CD4-positive, alpha-beta T cell treated with Interleukin-1 beta for 1 hour (primary cell): ENCODE measurements at regions not wholly inside any gene's neighbourhood (a gene's known extent, or its start where the extent isn't known, plus 50 kb on each side); places are given as distances from the start of the nearest gene placed in this dataset.
"Not testable (repeated sequence)": the region's sequence is repeated elsewhere in the genome, so short reads cannot be mapped to it uniquely, and the experiment has no call there.

Experiments used
- DNase-seq, 2 donors: peaks; one replicate each; pipeline ENCODE4 v3.0.0-alpha.2; 2020 to 2022

DNA sequence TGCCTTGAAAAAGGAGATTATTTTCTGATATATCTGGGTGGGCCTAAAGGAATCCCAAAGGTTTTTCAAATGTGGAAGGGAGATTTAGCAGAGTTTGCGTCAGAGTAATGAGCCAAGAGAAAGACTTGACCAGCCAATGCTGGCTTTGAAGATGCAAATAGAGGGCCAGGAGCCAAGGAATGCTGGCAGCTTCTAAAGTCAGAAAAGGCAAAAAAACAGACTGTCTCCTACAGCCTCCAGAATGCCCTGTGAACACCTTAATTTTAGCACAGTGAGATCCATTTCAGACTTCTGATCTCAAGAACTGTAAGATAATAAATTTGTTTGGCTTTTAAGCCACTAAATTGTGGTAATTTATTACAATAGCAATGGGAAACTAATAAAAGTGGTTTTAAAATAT is 122.6 kb upstream of the FREM1 start:
- DNase-seq = no peak

DNA sequence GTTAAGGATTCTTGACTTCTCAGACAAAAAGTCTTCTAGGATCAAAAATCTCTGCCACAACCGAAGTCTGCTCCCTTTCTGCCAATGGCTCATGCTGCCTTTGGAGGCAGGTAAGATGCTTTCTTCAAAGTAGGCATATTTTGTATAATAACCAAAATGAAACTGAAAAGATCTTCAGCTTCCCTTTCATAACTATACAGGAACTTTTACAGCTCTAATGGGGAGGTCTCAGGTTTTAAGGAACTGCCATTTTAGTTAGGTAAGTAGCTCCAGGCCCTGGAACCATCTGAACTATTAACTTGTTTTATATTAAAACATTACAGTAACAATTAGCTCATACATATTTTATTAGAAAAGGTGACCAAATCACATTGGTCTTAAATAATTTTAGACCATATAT is 110.9 kb upstream of the FREM1 start:
- no peak for DNase-seq

DNA sequence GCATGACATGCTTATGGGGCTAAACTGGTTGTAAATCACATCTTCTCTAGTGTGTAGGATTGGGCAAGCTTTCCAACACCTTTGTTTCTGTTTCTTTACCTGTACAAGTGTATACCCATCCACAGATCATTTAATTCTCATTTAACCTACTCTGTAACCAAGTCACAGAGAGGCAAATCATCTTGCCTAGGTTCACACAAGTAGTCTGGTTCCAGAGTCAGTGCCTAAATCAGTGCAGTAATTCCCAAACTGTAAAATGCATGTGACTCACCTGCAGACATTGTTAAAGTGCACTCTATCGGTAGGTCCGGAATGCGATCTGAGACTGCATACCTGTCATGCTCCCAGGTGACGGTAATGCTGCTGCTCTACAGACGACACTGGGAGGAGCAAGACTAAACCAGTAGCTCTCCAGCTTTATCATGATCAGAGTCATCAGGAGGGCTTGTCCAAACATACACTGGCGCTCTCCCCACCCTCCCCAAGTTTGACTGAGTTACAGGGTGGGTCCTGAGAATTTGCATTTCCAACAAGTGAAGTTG is 107.9 kb upstream of the FREM1 start:
- DNase-seq = no peak

DNA sequence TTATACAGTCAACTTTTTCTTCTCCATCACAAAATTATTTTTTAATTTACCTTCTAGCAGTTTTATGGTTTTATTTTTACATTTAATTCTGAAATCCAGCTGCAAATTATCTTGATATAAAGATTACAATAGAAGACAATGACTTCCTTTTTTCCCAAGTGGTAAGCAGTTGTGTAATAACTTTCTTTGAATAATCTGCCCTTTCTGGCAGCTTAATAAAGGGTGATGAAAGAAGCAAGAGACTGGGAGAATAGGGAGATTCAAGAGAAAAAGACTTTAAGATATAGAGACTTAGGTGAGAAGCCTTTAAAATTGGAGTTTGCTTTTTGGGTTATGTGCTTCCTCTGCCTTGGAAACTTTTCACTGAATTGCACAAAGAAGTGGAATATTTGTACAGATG is 100.4 kb upstream of the FREM1 start:
- DNase-seq = no peak

DNA sequence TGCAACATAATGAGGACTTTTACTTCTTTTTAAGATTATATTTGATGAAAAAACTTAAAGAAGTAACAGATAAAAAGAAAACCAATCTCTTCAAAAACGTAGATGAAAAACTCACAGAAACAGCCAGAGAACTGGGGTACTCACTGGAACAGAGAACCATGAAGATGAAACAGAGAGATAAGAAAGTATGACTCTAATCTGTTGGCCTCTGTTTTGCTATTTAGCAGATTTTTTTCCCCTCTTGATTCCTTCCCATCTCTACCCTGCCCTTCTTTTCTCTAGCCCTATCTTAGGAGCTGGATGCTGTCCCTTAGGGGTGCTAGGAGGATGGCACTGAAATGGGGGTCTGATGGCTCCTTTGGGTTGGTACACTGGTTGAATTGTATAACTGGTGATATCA is 97.5 kb upstream of the FREM1 start:
- DNase-seq = no peak

DNA sequence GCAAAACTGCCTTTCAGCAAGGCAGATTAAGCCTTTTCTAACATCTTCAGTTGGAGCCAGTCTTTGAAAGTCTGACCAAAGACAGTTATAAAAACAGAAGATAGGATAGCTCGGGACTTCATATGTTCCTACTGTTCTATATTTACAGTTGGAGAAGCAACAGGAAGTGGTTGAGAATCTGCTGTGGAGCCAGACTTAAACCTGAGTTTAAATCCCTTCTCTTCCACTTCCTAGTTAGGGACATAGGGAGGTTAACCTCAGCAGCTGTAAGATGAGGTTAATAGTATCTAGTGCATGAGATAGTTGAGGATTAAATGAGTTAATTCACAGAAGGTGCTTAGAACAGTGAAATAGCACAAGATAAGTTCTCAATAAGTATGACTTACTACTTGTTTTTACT is 84.5 kb upstream of the FREM1 start:
- no peak for DNase-seq

DNA sequence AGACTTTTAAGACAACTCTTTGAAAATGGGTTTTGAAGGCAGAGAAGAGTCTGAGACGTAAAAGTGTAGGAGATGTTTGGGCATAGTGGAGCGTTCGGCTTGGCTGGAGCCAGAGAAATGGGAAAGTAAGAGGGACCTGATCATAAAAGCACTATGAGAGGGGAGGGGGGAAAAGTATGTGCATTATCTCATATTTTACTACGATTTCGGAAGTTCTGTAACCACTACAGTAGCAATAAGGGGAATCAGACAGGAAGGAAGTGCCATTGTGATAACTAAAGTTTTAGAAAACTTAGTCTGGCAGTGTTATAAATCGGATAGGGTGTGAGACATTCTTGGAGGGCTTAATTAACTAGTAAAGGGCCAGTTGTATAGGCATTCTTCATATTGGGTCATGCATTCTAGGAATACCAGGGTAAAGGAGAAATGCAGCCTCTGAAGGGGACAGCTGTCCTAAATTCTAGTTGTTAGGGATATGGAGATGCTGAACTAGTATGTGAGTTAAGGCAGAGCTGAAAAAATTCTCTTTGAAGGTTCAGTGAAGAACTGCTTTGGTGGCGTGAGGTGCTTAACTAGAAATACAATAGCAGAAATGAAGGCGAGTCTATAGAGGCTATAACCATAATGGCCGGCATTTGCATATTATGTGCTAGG is 83.8 kb upstream of the FREM1 start:
- DNase-seq = peak in 1 of 2 donors; percentile 34

DNA sequence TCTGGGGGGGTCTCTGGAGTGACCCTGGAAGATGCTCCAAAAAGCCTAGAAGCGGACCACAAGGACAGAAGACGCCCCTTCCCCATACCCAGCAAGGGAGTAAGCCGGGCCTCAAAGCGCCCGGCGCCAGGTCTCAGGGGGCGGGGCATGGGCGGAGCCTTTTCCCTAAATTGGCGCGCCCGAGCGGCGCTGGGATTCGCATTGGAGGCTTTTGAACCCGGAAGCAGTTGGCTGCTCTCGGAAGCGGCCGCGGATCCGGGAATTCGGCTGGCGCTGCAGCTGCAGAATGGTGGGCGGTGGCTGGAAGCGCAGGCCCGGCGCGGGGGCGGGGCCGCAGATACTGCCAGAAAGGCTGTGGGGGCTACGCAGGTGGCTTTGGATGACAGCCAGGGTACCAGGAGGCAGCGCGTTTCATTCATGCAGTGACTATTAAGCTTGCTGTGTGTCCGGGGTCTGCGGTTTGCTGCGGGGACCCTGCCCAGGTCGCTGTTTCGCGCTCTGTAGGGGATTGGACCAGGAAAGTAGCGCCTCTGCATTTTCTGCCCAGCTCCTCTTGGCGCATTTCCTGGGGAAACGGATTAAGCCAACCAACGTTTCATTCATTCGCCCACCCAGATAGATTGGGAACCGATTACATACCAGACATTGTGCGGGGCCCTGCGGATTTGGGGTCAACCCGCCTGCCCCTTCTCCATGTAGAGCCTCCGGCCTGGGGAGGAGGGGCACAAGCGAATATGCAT is 83.0 kb upstream of the FREM1 start:
- DNase-seq = peak; percentile 23 to 44

DNA sequence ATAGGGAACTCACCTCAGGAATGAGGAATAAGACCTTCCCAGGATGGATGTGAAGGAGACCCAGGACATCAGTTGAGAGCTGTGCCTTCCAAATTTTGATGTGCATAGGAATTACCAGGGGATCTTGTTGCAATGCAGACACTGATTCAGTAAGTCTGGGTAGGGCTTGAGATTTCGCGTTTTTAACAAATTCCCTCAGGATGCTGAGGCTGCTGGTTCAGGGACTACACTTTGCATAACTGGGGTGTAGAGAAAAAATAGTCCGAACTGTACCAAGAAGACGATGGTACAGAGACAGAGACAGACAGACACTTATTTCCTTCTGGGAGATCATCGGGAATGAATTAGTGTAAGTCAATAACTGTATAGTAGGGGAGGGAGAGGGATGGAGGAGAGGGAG is 82.3 kb upstream of the FREM1 start:
- DNase-seq = no peak

DNA sequence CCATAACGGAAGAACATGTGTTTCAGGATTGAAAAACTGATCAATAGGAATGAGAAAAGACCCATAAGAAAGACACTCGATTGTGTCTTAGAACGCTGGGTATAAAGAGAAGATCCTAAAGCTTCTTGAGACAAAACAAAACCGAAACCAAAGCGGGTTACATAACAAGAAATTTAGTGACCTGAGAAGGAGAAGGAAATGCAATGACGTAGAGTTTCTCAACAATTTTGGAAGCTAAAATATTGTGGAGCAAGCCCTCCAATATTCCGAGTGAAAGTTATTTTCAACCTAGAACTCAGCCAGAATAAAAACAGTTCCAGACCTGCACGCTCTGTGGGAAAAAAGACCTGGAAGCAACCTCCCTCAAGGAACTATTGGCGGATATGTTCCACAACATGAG is 81.9 kb upstream of the FREM1 start:
- peak in 1 of 2 donors; percentile 60 for DNase-seq

DNA sequence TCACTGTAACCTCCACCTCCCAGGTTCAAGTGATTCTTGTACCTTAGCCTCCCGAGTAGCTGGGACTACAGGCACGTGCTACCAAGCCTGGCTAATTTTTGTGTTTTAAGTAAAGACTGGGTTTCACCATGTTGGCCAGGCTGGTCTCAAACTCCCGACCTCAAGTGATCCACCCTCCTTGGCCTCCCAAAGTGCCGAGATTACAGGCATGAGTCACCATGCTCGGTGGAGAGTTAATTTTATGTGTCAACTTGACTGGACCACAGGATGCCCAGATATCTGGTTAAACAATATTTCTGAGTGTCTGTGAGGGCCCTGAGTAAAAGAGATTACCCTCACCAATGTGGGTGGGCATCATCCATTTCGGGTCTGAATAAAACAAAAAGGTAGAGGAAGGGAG is 80.4 kb upstream of the FREM1 start:
- not testable (repeated sequence) for DNase-seq

DNA sequence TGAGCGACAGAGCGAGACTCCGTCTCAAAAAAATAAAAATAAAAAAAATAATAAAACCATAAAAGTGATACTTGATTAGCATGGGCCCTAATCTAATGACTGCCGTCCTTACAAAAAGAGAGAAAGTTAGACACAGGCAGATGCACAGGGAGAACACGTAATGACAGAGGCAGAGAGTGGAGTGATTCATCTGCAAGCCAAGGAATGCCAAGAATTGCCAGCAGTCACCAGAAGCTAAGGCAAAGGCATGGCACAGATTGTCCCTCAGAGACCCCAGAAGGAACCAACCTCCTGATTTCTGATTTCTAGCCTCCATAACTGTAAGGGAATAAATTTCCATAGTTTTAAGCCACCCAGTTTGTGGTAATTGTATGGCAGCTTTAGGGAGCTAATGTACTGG is 79.6 kb upstream of the FREM1 start:
- DNase-seq = no peak

DNA sequence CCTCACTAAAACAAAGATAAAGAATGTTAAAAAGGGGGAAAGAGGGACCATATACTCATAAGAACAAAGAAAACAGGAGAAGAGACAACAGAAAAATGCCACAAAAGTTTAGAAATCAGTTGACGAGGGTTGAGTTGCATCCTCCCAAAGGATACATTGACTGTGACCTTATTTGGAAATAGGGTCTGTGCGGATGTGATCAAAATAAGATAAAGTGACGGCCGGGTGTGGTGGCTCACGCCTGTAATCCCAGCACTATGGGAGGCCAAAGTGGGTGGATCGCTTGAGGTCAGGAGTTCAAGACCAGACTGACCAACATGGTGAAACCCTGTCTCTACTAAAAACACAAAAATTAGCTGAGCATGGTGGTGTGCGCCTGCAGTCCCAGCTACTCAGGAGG is 79.1 kb upstream of the FREM1 start:
- DNase-seq = not testable (repeated sequence)

DNA sequence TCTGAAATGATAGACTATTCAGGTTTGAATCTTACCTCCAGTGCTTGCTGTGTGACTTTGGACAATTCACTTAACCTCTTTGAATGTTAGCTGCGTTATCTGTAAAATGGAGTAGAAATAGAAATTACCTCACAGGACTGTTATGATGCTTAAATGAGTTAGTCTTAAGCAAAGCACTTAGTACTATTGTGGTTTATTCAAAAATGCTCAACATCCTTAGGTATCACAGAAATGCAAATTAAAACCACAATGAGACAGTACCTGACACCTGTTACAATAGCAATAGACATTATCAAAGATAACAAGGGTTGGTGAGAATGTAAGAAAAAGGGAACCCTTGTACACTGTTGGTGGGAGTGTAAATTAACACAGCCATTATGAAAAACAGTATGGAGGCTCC is 77.6 kb upstream of the FREM1 start:
- DNase-seq = no peak

DNA sequence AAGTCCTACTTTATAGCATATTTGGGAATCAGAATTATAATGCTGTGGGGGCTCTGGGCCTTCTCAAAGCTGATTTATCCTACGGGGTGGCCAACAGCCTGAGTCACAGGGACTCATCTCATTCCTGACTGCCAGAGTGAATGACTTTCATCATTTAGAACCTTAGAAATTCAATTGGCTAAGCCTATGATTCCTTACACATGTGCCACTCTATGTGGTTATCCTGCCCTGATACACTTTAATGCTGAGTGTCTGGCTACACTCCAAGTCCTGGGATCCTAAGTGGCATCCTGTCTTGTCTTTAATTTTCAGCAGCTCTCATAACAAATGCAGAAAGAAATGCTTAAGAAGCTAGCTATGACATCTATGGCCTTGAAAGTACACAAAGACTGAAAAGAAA is 75.2 kb upstream of the FREM1 start:
- no peak for DNase-seq

DNA sequence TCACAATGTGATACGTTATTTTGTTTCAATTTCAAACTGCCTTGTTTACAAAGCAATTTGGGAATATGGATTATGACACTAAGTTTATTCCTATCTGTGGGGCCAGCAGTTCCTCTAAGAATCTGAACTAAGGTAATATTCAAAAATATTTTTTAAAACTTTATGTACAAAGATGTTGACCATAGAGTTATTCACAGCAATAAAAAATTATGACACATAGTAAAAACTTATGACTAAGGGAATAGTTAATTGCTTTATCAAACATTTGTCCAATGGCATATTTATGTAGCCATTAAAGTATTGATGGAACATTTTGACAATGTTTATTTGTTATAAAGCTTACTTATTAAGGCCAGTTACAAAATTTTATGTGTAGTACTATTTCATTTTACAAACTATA is 73.4 kb upstream of the FREM1 start:
- DNase-seq = no peak

DNA sequence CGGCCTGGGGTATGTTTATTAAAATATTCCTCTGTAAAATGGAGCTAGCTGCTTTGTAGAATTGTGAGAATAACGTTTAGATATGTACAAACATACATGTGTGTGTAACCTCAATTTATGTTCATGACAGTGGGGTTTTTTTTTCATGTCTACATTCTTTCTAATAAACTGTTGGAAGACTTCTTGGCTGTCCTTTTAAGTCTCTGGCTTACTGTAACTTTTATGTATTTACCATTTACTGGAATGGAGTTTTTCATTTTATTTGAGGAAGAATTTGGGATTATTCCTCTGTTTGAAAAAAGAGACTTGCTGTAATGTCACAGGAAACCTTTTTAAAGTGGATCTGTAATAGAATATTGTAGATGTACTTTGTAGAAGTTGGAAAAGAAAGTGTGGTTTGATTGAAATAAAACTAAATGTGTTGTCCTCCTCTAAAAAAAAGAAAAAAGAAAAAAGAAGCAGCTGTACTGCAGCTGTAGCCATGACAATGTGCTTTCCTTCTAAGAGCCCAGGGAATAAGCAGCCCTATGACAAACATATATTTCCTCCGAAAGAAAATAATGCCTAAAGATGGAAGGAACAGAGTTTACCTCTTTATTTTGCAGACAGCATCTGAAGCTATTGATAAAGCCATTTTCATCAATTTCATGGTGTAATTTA is 71.2 kb upstream of the FREM1 start:
- no peak for DNase-seq

DNA sequence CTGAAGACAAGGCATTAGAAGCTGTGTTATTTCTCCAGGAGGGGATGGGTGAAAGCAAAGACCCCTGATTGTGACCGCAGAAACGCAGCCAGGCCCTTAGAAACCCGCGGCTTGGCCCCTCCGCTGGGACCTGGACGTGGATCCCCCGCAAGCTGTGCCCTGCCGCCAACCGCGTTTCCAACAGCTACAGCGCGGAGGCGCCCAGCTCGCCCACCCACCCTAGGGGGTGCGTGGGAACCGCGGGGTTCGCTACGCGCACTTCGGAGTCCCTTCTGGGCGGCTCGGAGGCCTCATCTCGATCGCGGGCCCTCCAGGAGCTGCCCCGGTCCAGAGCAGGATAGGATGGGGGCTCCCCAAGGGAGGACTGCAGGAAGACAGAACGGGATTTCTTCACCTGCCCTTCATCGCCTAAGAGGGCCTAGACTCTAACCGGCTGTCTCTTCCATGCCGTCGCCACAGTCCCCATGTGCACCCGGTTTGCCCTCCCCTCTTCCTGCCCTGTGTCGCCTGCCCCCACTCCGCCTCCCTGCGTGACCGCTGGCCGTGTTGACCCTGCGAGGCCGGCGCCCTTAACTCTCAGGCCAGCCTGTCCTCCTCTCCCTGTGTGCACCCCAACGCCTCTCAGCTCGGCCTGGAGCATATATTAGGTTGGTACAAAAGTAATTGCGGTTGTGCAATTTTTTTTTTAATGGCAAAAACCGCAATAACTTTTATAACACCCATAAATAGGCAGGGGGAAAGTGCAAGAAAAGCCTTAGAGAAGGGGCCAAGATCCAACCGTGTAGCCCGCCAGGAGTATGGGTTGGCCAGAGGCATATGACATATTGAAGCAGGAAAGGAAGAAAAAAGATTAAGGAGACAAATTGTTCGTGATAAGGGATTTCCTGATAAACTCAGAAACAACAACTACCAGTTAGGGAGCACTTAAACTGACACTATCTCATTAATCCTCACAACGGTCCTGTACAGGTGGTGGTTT is 68.1 kb upstream of the FREM1 start:
- DNase-seq = no peak

DNA sequence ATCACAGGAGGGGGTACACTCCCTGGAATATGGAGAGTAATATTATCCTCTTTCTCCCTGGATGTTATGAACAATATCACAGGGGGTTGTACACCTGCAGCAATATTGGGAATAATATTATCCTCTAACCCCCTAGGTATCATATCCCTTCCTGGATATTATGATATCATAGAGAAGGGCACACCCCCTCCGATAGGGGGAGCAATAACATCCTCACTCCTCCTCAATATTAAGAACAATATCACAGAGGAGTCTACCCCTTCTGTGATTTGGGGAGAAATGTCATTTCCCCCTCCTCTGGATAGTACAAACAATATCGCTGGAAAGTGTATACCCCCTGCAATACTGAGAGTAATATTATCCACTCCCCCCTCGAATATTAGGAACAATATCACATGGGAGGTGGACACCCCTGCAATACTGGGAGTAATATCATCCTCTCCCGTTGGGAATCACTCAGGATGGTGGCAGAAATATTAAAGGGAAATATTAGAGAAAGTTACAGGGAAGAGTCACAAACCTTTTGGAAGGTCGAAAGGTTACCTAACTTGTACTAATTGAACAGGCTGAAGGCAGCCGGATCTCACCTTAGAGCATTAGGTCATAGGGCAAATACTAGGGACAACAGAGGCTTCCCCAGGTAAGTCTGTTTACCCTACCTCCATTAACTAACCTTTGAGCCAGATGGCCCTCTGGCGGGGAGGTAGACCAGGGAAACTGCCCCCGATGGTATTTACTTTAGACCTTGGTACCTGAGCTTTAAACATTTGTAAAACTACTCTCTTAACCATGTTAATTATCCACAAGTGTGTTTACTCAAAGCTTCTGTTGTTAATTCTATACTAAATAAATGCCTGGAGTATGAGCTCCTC is 57.5 kb upstream of the FREM1 start:
- DNase-seq = no peak

DNA sequence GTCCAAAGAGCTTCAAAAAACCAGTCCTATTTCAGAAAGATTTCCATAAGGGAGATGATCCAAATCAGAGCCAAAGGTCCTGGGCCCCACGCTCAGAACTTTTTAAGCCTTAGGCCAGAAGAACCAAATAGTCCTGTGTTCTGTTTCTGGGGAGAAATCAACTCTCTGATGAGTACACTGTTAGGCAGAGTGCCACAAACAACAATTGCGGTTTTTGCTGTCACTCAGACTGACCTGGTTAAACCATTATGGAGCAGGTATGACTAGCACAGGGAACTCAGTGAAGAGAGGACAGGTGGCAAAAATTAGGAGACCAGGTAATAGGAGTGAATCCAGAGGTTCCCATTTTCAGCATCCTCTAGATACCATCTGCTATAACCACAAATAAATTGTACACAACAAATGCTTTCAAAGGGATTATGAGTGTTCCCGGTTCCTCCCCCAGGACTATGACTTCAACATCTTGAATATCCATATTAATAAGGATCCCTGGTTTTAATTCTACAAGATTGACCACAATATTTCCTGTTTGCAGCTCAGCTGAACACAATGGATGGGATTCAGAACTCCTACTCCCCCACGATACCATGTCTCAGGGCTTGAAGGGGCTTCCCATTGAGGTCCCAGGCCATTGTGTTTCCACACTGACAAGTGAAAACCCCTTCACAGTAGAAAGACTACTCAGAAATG is 52.1 kb upstream of the FREM1 start:
- no peak for DNase-seq
